Peyer's patch (tissue), 4 donors: ENCODE measurements at regions not wholly inside any gene's neighbourhood (a gene's known extent, or its start where the extent isn't known, plus 50 kb on each side); places are given as distances from the start of the nearest gene placed in this dataset.

ENCODE experiments used
- CTCF ChIP-seq, 6 experiments: fragments of 450-650 bp in 4 of 6; fragments of 200-600 bp in 2 of 6; sonication (generic) in 1 of 6; IDR thresholded peaks; one replicate each; pipeline ENCODE4 v1.5.1; 2017 to 2019; ENCODE audit warnings: antibody characterized with exemption in 6 of 6, mild to moderate bottlenecking in 3 of 6, moderate library complexity in 1 of 6
- POLR2A ChIP-seq, 2 donors: fragments of 450-650 bp; IDR thresholded peaks; one replicate each; pipeline ENCODE4 v1.5.1; 2017; ENCODE audit warnings: antibody characterized with exemption in 2 of 2, mild to moderate bottlenecking in 2 of 2, moderate library complexity in 2 of 2

- TF ChIP-seq POLR2A (IDR thresholded peaks at IDR 0.05) (no peak), CTCF (IDR thresholded peaks at IDR 0.05) (peak in 4 of 6 experiments; percentile 31 to 58 (median 54))
These were observed 417.3 kb downstream of the SNAPC1 start for GRCh38 chr14:62179367-62180018.
